Fibroblast of lung (primary cell): ENCODE measurements at regions not wholly inside any gene's neighbourhood (a gene's known extent, or its start where the extent isn't known, plus 50 kb on each side); places are given as distances from the start of the nearest gene placed in this dataset.
A peak's percentile ranks its signal among the peaks of the same experiment; 100 is the strongest.

ENCODE experiments used
- DNase-seq, 2 donors: peaks; one replicate each; pipeline versions ENCODE4 v3.0.0 to v3.0.0-alpha.2; 2010; ENCODE audit warnings: low read depth in 2 of 2
- H2AFZ ChIP-seq: 2 replicates; pipeline ENCODE4 v1.5.1; 2012; ENCODE audit warnings: low read length, control low read depth, inconsistent platforms
- H3K27ac ChIP-seq: 2 replicates; pipeline ENCODE4 v1.5.1; 2011; ENCODE audit warnings: low read length, control low read depth; ENCODE audit not compliant: insufficient read depth
- H3K27me3 ChIP-seq: 2 replicates; pipeline ENCODE4 v1.5.1; 2011; ENCODE audit warnings: mild to moderate bottlenecking, low read length; ENCODE audit not compliant: control insufficient read depth, insufficient read depth
- H3K36me3 ChIP-seq: 2 replicates; pipeline ENCODE4 v1.5.1; 2011; ENCODE audit warnings: low read length; ENCODE audit not compliant: control insufficient read depth, insufficient read depth
- H3K4me1 ChIP-seq: 2 replicates; pipeline ENCODE4 v1.5.1; 2011; ENCODE audit warnings: low read length; ENCODE audit not compliant: control insufficient read depth, insufficient read depth; ENCODE audit errors: extremely low read depth
- H3K4me2 ChIP-seq: 2 replicates; pipeline ENCODE4 v1.5.1; 2011; ENCODE audit warnings: low read length, control low read depth; ENCODE audit not compliant: insufficient read depth; ENCODE audit errors: extremely low read depth
- H3K4me3 ChIP-seq, 4 experiments: fragments of 200-600 bp in 1 of 4; sonication (generic) in 1 of 4; replicated peaks in 1 of 4; 2 replicates each; pipeline ENCODE4 v1.5.1; 2011 to 2016; ENCODE audit warnings: low read length in 4 of 4, low read depth in 3 of 4, mild to moderate bottlenecking in 3 of 4, control low read depth in 2 of 4, inconsistent platforms in 1 of 4, mixed read lengths in 1 of 4; ENCODE audit not compliant: insufficient read depth in 1 of 4; ENCODE audit errors: control extremely low read depth in 1 of 4
- H3K79me2 ChIP-seq: 2 replicates; pipeline ENCODE4 v1.5.1; 2012; ENCODE audit warnings: mild to moderate bottlenecking, low read length, inconsistent platforms; ENCODE audit not compliant: control insufficient read depth, insufficient read depth
- H3K9ac ChIP-seq: 2 replicates; pipeline ENCODE4 v1.5.1; 2011; ENCODE audit warnings: mild to moderate bottlenecking, low read length, control low read depth; ENCODE audit not compliant: insufficient read depth
- H3K9me3 ChIP-seq: 2 replicates; pipeline ENCODE4 v1.5.1; 2012; ENCODE audit warnings: low read depth, low read length; ENCODE audit not compliant: control insufficient read depth, insufficient read depth
- H4K20me1 ChIP-seq: 2 replicates; pipeline ENCODE4 v1.5.1; 2011; ENCODE audit warnings: low read length; ENCODE audit not compliant: control insufficient read depth, insufficient read depth; ENCODE audit errors: extremely low read depth
- CTCF ChIP-seq, 2 donors: IDR thresholded peaks in 1 of 2; conservative IDR thresholded peaks in 1 of 2; 1 replicate in 1 of 2; 2 replicates in 1 of 2; pipeline ENCODE4 v1.5.1; 2011 to 2012; ENCODE audit warnings: low read length in 2 of 2, control low read depth in 1 of 2, inconsistent platforms in 1 of 2, low read depth in 1 of 2, mild to moderate bottlenecking in 1 of 2
- EZH2 ChIP-seq: IDR thresholded peaks from 2 replicates; pipeline ENCODE4 v1.5.1; 2012; ENCODE audit warnings: low read length, control low read depth, mild to moderate bottlenecking; ENCODE audit errors: missing control alignments

GRCh38 chr6:15892369-15892768, 229.5 kb upstream of the DTNBP1 start:
- peak in 1 of 2 donors; percentile 61 for DNase-seq
- Histone ChIP-seq H3K9ac (no peak overlapping the region), H2AFZ (no peak overlapping the region), H3K79me2 (no peaks in the 10 kb centered on the region), H3K4me2 (no peak overlapping the region), H3K36me3 (no peaks in the 10 kb centered on the region), H3K4me1 (peaks cover under 1% of the 10 kb centered on the region), H3K27me3 (no peaks in the 10 kb centered on the region), H3K4me3 (no peak overlapping the region), H3K9me3 (no peaks in the 10 kb centered on the region), H4K20me1 (no peaks in the 10 kb centered on the region), H3K27ac (no peak overlapping the region)
- TF ChIP-seq EZH2 = no peak
- no peak for TF ChIP-seq CTCF (conservative IDR thresholded peaks at IDR 0.05 in 1 of 2, IDR thresholded peaks at IDR 0.05 in 1 of 2; ENCODE audit: low read depth in 1 of 2, low read length in 2 of 2)

GRCh38 chr6:15888798-15889772, 226.3 kb upstream of the DTNBP1 start:
- no peaks in the 10 kb centered on the region for H3K9me3 ChIP-seq
- no peak overlapping the region for H3K27ac ChIP-seq
- TF ChIP-seq CTCF (conservative IDR thresholded peaks at IDR 0.05 in 1 of 2, IDR thresholded peaks at IDR 0.05 in 1 of 2; ENCODE audit: low read depth in 1 of 2, low read length in 2 of 2) (no peak), EZH2 (no peak)
- no peaks in the 10 kb centered on the region for H4K20me1 ChIP-seq
- H3K4me1 ChIP-seq = no peaks in the 10 kb centered on the region
- H2AFZ ChIP-seq = no peak overlapping the region
- no peak overlapping the region for H3K9ac ChIP-seq
- H3K4me3 ChIP-seq = no peak overlapping the region
- H3K4me2 ChIP-seq = no peak overlapping the region
- no peaks in the 10 kb centered on the region for H3K36me3 ChIP-seq
- H3K27me3 ChIP-seq = no peaks in the 10 kb centered on the region
- no peaks in the 10 kb centered on the region for H3K79me2 ChIP-seq
- DNase-seq = no peak

DNA sequence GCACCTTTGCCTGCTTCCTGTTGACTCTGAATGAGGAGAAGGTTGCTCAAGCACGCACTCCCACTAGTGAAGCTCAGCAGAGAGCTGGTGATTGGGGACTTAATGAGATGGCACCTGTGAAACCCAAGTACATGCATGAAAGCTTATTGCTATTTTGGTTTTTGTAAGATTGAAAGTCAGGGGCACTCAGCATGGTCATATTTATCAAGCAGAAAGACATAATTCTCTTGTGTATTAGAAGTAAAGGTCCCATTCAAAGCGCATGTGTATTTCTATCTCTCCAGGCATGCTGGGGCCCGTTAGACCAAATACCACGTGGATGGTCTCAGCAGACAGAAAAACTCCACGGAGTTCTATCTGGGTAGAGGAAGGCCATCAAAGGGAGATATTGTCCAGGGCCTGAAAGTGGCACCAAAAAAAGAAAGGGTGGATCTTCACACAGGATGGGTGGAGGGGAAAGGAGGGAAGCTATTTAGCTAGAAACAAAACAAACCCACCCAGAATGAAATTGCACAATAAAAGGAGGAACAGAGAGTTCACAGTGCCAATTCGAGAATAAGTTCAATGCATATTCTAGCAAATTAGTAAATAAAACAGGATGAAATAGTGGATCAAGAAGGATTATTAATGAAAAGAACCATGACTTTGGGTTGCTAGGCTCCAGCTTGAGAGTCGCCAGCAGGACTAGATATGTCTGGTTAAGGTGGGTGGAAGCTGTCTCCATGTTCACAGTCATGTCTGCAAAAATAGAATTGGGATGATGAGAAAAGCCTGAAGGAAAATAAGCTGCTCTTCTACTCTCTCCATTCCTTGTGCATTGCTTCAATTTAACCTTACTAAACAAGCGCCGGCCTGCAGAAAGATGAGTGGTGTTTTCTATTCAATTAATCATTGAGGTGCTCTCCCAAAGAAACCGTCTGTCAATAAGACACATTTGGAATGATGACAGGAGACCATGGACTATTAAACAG, 224.9 kb upstream of the DTNBP1 start:
- DNase-seq = no peak
- TF ChIP-seq EZH2 (no peak), CTCF (conservative IDR thresholded peaks at IDR 0.05 in 1 of 2, IDR thresholded peaks at IDR 0.05 in 1 of 2; ENCODE audit: low read depth in 1 of 2, low read length in 2 of 2) (no peak)
- Histone ChIP-seq H3K4me2 (no peak overlapping the region), H3K79me2 (no peaks in the 10 kb centered on the region), H3K4me1 (no peaks in the 10 kb centered on the region), H3K4me3 (no peak overlapping the region), H2AFZ (no peak overlapping the region), H3K27me3 (no peaks in the 10 kb centered on the region), H4K20me1 (no peaks in the 10 kb centered on the region), H3K27ac (no peak overlapping the region), H3K36me3 (no peaks in the 10 kb centered on the region), H3K9me3 (no peaks in the 10 kb centered on the region), H3K9ac (no peak overlapping the region)
